ENCODE measurements at regions not wholly inside any gene's neighbourhood (a gene's known extent, or its start where the extent isn't known, plus 50 kb on each side); places are given as distances from the start of the nearest gene placed in this dataset.

DNA sequence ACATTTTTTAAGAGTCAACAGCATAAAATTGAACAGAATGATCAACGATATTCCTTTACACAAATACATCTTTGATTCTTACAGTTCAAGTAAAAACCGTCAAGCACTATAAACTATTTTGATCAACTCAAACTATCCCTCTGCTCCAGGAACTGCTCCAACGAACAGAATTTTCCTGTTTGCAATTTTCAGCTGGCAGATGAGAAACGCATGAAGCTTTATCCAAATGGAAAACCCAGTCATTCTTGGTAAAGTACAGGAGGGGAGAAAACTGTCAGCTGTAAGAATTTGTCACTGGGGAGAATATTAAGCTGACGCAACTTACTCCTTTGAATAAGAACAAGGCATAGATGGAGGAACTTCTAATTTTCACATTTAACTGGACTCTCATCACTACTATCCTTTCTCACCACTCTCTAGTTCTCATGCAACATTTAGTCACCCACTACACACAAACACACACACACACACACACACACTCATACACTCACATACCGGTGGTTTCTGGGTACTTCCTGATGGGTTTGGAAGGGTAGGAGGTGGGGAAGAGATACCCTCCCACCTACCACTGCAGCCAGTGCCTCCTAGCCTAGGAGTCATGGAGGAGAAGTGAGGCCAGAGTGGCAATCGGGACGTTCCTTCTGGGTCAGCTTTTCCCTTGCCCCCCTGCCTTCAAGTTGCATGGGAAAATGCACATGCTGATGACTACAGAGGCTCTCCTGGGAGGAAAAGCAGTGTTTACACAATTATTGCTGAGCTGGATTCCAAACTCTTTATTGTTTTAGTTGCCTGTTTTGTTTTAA, 54.0 kb upstream of the SPATS2L start:
- no peaks in the 10 kb centered on the region for H3K27me3 ChIP-seq
- no peaks in the 10 kb centered on the region for H3K36me3 ChIP-seq
- H3K9me3 ChIP-seq, result no peaks in the 10 kb centered on the region
- no peak for DNase-seq
- WGBS, 2 donors (ENCODE audit: low coverage in 1 of 2), result 57 to 79% methylated on average over 5 to 8 of the region's 8 CpGs
- peaks cover 0 to 11% (median 0%) of the 10 kb centered on the region in 4 donors for H3K4me1 ChIP-seq
- intact Hi-C loops (cut with DNase I; ENCODE audit: low total_unique reads), result no loop called here
- in situ Hi-C loops (cut with MboI; ENCODE audit: low pct_ligation_motif_present in 1 of 4, low pct_unique_long_range_greater_than_20kb in 1 of 4, low sequenced_read_pairs in 3 of 4), result no loop called here
- H3K4me3 ChIP-seq, result no peak overlapping the region
- H3K27ac ChIP-seq, result no peak overlapping the region
- TF ChIP-seq, protein P1, sequence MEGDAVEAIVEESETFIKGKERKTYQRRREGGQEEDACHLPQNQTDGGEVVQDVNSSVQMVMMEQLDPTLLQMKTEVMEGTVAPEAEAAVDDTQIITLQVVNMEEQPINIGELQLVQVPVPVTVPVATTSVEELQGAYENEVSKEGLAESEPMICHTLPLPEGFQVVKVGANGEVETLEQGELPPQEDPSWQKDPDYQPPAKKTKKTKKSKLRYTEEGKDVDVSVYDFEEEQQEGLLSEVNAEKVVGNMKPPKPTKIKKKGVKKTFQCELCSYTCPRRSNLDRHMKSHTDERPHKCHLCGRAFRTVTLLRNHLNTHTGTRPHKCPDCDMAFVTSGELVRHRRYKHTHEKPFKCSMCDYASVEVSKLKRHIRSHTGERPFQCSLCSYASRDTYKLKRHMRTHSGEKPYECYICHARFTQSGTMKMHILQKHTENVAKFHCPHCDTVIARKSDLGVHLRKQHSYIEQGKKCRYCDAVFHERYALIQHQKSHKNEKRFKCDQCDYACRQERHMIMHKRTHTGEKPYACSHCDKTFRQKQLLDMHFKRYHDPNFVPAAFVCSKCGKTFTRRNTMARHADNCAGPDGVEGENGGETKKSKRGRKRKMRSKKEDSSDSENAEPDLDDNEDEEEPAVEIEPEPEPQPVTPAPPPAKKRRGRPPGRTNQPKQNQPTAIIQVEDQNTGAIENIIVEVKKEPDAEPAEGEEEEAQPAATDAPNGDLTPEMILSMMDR (IDR thresholded peaks at IDR 0.05), result no peak
- no peak for TF ChIP-seq POLR2AphosphoS5 (IDR thresholded peaks at IDR 0.05)
- no peak for TF ChIP-seq POLR2A (IDR thresholded peaks at IDR 0.05)
- TF ChIP-seq EP300 (IDR thresholded peaks at IDR 0.05; ENCODE audit: low read depth), result no peak

DNA sequence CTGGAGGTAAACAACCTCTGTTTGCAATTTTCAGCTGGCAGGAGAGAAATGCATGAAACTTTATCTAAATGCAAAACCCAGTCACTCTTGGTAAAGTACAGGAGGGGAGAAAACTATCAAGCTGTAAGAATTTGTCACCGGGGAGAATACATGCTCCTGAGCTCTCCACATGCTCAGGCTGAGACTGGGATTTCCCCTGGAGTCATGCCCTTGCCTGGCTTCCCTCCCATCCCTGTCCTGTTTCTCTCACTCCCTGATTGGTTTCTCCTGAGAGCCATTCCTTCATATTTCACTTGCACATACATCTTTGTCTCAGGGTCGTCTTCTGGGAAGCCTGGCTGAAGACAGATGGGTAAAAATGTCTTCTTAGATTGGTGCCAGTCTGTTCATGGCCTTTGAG, 52.9 kb upstream of the SPATS2L start:
- no peaks in the 10 kb centered on the region for H3K27me3 ChIP-seq
- intact Hi-C loops (cut with DNase I; ENCODE audit: low total_unique reads) (no loop called here), in situ Hi-C loops (cut with MboI; ENCODE audit: low pct_ligation_motif_present in 1 of 4, low pct_unique_long_range_greater_than_20kb in 1 of 4, low sequenced_read_pairs in 3 of 4) (no loop called here)
- H3K9me3 ChIP-seq, result no peaks in the 10 kb centered on the region
- H3K36me3 ChIP-seq, result no peaks in the 10 kb centered on the region
- H3K4me3 ChIP-seq, result no peak overlapping the region
- H3K27ac ChIP-seq, result no peak overlapping the region
- 50 to 51% methylated on average over 1 to 2 of the region's 2 CpGs for WGBS, 2 donors (ENCODE audit: low coverage in 1 of 2)
- TF ChIP-seq, protein P1 (IDR thresholded peaks at IDR 0.05), result no peak
- TF ChIP-seq POLR2A (IDR thresholded peaks at IDR 0.05) (no peak), EP300 (IDR thresholded peaks at IDR 0.05; ENCODE audit: low read depth) (no peak), POLR2AphosphoS5 (IDR thresholded peaks at IDR 0.05) (no peak)
- H3K4me1 ChIP-seq, result peaks cover 0 to 11% (median 0%) of the 10 kb centered on the region in 4 donors
- no peak for DNase-seq

DNA sequence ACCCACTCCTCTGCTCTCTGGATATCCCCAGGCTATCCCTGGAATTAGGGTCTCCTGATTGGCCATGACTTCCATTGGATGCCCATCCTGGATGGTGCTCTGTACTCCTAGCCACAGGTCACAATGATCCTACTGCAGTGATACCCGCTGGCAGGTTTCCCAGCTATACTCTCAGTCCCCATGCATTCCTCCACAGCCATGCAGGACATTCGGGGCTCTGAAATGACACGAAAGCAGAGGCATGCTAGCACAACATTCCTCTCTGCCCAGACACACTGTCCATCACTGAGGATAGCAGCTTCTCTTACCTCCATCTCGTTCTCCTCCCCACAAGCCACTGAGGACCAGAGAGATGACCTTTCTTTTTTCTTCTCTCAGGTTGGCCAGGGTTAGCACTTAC, 51.7 kb upstream of the SPATS2L start:
- Histone ChIP-seq H3K4me3 (no peak overlapping the region), H3K36me3 (no peaks in the 10 kb centered on the region), H3K27ac (no peak overlapping the region), H3K4me1 (peaks cover 0 to 11% (median 0%) of the 10 kb centered on the region in 4 donors), H3K9me3 (no peaks in the 10 kb centered on the region), H3K27me3 (no peaks in the 10 kb centered on the region)
- DNase-seq, result no peak
- TF ChIP-seq POLR2A (IDR thresholded peaks at IDR 0.05), result no peak
- TF ChIP-seq POLR2AphosphoS5 (IDR thresholded peaks at IDR 0.05), result no peak
- TF ChIP-seq, protein P1 (IDR thresholded peaks at IDR 0.05), result no peak
- TF ChIP-seq EP300 (IDR thresholded peaks at IDR 0.05; ENCODE audit: low read depth), result no peak
- intact Hi-C loops (cut with DNase I; ENCODE audit: low total_unique reads) (no loop called here), in situ Hi-C loops (cut with MboI; ENCODE audit: low pct_ligation_motif_present in 1 of 4, low pct_unique_long_range_greater_than_20kb in 1 of 4, low sequenced_read_pairs in 3 of 4) (no loop called here)
- WGBS, 2 donors (ENCODE audit: low coverage in 1 of 2), result 100% methylated on average over 4 of the region's 4 CpGs; no CpG with 5 or more reads in 1 of the 2 donors

DNA sequence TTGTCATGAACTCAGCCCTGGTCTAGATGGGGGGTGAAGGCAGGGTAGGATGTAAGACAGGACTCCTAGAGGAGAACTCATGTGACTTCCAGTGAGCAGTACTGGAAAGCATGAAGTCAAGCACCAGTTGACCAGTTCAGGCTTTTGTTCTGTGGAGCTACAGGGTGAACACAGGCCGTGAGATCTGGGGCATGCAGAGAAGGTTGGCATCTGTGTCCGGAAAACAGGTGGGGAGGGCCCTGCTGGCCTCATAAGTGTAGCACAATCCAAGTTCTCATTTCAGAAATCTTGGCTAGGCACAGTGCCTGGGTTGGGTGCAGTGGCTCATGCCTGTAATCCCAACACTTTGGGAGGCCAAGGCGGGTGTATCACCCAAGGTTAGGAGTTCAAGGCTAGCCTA, 50.9 kb upstream of the SPATS2L start:
- peaks cover 0 to 11% (median 0%) of the 10 kb centered on the region in 4 donors for H3K4me1 ChIP-seq
- intact Hi-C loops (cut with DNase I; ENCODE audit: low total_unique reads) (no loop called here), in situ Hi-C loops (cut with MboI; ENCODE audit: low pct_ligation_motif_present in 1 of 4, low pct_unique_long_range_greater_than_20kb in 1 of 4, low sequenced_read_pairs in 3 of 4) (no loop called here)
- no peaks in the 10 kb centered on the region for H3K27me3 ChIP-seq
- H3K27ac ChIP-seq, result no peak overlapping the region
- 78% methylated on average over 3 of the region's 3 CpGs; no CpG with 5 or more reads in 1 of the 2 donors for WGBS, 2 donors (ENCODE audit: low coverage in 1 of 2)
- no peak for DNase-seq
- H3K36me3 ChIP-seq, result no peaks in the 10 kb centered on the region
- no peaks in the 10 kb centered on the region for H3K9me3 ChIP-seq
- TF ChIP-seq, protein P1 (IDR thresholded peaks at IDR 0.05), result no peak
- TF ChIP-seq POLR2AphosphoS5 (IDR thresholded peaks at IDR 0.05) (no peak), POLR2A (IDR thresholded peaks at IDR 0.05) (no peak), EP300 (IDR thresholded peaks at IDR 0.05; ENCODE audit: low read depth) (no peak)
- H3K4me3 ChIP-seq, result no peak overlapping the region

Data from transverse colon (tissue), 4 donors.